ENCODE measurements at regions not wholly inside any gene's neighbourhood (a gene's known extent, or its start where the extent isn't known, plus 50 kb on each side); places are given as distances from the start of the nearest gene placed in this dataset.

DNA sequence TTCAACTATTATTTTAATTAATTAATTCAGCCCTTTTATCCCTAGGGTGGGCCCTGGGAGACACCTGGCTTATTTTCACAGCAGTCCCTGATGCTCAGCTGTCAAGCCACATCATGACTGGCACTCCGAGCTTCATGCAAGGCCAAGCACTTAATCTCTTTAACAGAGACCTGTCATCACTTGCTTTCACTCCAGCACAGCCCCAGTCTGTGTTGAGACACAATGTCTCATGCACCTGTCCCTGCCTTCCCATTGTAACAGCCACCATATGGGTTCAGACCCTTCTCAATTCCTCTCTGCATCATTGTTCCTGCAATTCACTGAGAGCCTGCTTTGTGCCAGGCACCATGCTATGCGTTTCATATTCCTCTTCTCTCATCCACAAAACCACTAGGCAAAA lies 222.2 kb upstream of the TENM4 start:
- TF ChIP-seq POLR2AphosphoS5 (IDR thresholded peaks at IDR 0.05; ENCODE audit: insufficient read depth, low read depth, low read length), result no peak
- TF ChIP-seq, protein P1, sequence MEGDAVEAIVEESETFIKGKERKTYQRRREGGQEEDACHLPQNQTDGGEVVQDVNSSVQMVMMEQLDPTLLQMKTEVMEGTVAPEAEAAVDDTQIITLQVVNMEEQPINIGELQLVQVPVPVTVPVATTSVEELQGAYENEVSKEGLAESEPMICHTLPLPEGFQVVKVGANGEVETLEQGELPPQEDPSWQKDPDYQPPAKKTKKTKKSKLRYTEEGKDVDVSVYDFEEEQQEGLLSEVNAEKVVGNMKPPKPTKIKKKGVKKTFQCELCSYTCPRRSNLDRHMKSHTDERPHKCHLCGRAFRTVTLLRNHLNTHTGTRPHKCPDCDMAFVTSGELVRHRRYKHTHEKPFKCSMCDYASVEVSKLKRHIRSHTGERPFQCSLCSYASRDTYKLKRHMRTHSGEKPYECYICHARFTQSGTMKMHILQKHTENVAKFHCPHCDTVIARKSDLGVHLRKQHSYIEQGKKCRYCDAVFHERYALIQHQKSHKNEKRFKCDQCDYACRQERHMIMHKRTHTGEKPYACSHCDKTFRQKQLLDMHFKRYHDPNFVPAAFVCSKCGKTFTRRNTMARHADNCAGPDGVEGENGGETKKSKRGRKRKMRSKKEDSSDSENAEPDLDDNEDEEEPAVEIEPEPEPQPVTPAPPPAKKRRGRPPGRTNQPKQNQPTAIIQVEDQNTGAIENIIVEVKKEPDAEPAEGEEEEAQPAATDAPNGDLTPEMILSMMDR (IDR thresholded peaks at IDR 0.05; ENCODE audit: extremely low read depth in 1 of 2, insufficient read depth in 1 of 2, low read depth in 1 of 2, low read length in 2 of 2), result no peak
